ENCODE measurements at regions not wholly inside any gene's neighbourhood (a gene's known extent, or its start where the extent isn't known, plus 50 kb on each side); places are given as distances from the start of the nearest gene placed in this dataset.

GRCh38 chr1:163540727-163541126 is 219.0 kb downstream of the NUF2 start:
- Histone ChIP-seq H3K9ac (ENCODE audit: low read length) (no peak overlapping the region), H3K27me3 (ENCODE audit: control insufficient read depth in 1 of 2, insufficient read depth in 2 of 2, low read length in 2 of 2) (no peaks in the 10 kb centered on the region), H3K9me3 (ENCODE audit: low read length) (no peaks in the 10 kb centered on the region), H3K36me3 (ENCODE audit: insufficient read depth, low read length) (no peaks in the 10 kb centered on the region), H3K27ac (ENCODE audit: low read depth, low read length) (no peak overlapping the region), H3K4me1 (ENCODE audit: insufficient read depth, low read length) (peaks cover 19% of the 10 kb centered on the region), H3K4me3 (ENCODE audit: low read depth in 1 of 2, low read length in 2 of 2) (no peak overlapping the region)

GRCh38 chr1:163544441-163544840 is 222.7 kb downstream of the NUF2 start:
- H3K9ac ChIP-seq (ENCODE audit: low read length) = no peak overlapping the region
- no peaks in the 10 kb centered on the region for H3K27me3 ChIP-seq (ENCODE audit: control insufficient read depth in 1 of 2, insufficient read depth in 2 of 2, low read length in 2 of 2)
- no peak overlapping the region for H3K4me3 ChIP-seq (ENCODE audit: low read depth in 1 of 2, low read length in 2 of 2)
- H3K9me3 ChIP-seq (ENCODE audit: low read length) = no peaks in the 10 kb centered on the region
- H3K4me1 ChIP-seq (ENCODE audit: insufficient read depth, low read length) = no peaks in the 10 kb centered on the region
- no peaks in the 10 kb centered on the region for H3K36me3 ChIP-seq (ENCODE audit: insufficient read depth, low read length)
- no peak overlapping the region for H3K27ac ChIP-seq (ENCODE audit: low read depth, low read length)

- H3K36me3 ChIP-seq (ENCODE audit: insufficient read depth, low read length) = no peaks in the 10 kb centered on the region
- H3K27me3 ChIP-seq (ENCODE audit: control insufficient read depth in 1 of 2, insufficient read depth in 2 of 2, low read length in 2 of 2) = no peaks in the 10 kb centered on the region
- H3K9me3 ChIP-seq (ENCODE audit: low read length) = no peaks in the 10 kb centered on the region
- no peaks in the 10 kb centered on the region for H3K4me1 ChIP-seq (ENCODE audit: insufficient read depth, low read length)
- H3K4me3 ChIP-seq (ENCODE audit: low read depth in 1 of 2, low read length in 2 of 2) = no peak overlapping the region
- no peak overlapping the region for H3K9ac ChIP-seq (ENCODE audit: low read length)
- no peak overlapping the region for H3K27ac ChIP-seq (ENCODE audit: low read depth, low read length)
Measured at GRCh38 chr1:163558162-163558561, 236.4 kb downstream of the NUF2 start.

- H3K4me1 ChIP-seq (ENCODE audit: insufficient read depth, low read length) = no peaks in the 10 kb centered on the region
- no peaks in the 10 kb centered on the region for H3K36me3 ChIP-seq (ENCODE audit: insufficient read depth, low read length)
- H3K27ac ChIP-seq (ENCODE audit: low read depth, low read length) = no peak overlapping the region
- no peak overlapping the region for H3K9ac ChIP-seq (ENCODE audit: low read length)
- no peaks in the 10 kb centered on the region for H3K27me3 ChIP-seq (ENCODE audit: control insufficient read depth in 1 of 2, insufficient read depth in 2 of 2, low read length in 2 of 2)
- H3K4me3 ChIP-seq (ENCODE audit: low read depth in 1 of 2, low read length in 2 of 2) = no peak overlapping the region
- H3K9me3 ChIP-seq (ENCODE audit: low read length) = no peaks in the 10 kb centered on the region
Measured at GRCh38 chr1:163561580-163562295, 240.0 kb downstream of the NUF2 start.

DNA sequence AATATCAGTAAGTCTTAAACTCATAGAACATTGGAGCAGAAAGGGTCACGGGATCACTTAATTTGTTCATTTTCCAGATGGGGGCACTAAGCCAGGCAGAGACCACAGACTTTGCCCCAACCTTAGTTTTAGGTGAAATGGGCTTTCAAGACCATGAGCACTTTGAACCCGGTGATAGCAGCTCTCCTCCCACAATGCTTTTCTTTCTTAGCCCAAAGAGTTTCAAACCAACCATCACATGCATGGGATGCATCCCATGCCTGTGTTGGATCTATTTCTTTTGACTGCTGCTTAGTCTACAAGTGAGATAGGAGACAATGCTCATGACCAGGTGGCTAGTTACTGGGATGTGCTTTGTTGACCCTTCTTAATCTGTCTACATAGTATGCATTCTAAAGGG is 240.6 kb downstream of the NUF2 start:
- no peak overlapping the region for H3K9ac ChIP-seq (ENCODE audit: low read length)
- H3K27ac ChIP-seq (ENCODE audit: low read depth, low read length) = no peak overlapping the region
- no peaks in the 10 kb centered on the region for H3K9me3 ChIP-seq (ENCODE audit: low read length)
- no peaks in the 10 kb centered on the region for H3K36me3 ChIP-seq (ENCODE audit: insufficient read depth, low read length)
- no peaks in the 10 kb centered on the region for H3K27me3 ChIP-seq (ENCODE audit: control insufficient read depth in 1 of 2, insufficient read depth in 2 of 2, low read length in 2 of 2)
- H3K4me3 ChIP-seq (ENCODE audit: low read depth in 1 of 2, low read length in 2 of 2) = no peak overlapping the region
- H3K4me1 ChIP-seq (ENCODE audit: insufficient read depth, low read length) = no peaks in the 10 kb centered on the region

DNA sequence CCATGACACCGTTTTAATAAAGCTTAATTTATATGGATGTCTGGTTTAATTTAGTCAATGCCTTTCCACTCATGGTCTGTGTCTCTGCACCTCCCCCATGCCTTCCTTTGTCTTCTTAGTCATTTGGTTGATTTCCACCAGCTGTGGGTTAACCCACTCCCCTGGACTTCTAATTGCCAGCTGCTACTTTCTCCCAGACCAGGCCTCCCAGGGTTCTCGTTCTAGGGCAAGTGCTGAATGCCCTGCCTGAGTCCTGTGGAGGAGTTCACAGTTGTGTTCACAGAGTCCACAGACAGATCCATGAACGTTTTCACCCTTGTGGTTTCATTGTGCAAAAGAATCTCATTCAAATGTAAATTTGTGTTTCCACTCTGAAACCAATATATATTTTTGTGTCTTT is 243.4 kb downstream of the NUF2 start:
- Histone ChIP-seq H3K36me3 (ENCODE audit: insufficient read depth, low read length) (no peaks in the 10 kb centered on the region), H3K9me3 (ENCODE audit: low read length) (no peaks in the 10 kb centered on the region), H3K4me3 (ENCODE audit: low read depth in 1 of 2, low read length in 2 of 2) (no peak overlapping the region), H3K27ac (ENCODE audit: low read depth, low read length) (no peak overlapping the region), H3K9ac (ENCODE audit: low read length) (no peak overlapping the region), H3K4me1 (ENCODE audit: insufficient read depth, low read length) (no peaks in the 10 kb centered on the region), H3K27me3 (ENCODE audit: control insufficient read depth in 1 of 2, insufficient read depth in 2 of 2, low read length in 2 of 2) (no peaks in the 10 kb centered on the region)

DNA sequence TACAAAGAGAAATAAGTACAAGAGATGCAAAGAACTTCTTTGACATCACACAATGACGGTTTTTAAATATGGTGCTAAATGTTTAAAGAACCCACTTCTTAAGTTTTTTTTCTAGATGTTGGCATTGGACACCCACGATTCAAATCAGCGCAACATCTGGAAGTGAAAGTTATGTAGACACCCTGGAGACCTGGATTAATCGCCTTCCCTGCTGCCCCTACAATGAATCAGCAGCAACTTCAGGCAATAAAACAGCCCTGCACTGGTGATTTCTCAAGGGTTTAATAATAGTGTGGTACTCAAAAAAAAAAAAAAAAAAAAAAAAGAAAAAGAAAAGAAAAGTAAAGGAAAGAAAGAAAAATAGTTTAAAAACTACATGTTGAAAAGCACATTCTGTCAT is 248.3 kb downstream of the NUF2 start:
- Histone ChIP-seq H3K9ac (ENCODE audit: low read length) (no peak overlapping the region), H3K4me3 (ENCODE audit: low read depth in 1 of 2, low read length in 2 of 2) (no peak overlapping the region), H3K9me3 (ENCODE audit: low read length) (no peaks in the 10 kb centered on the region), H3K36me3 (ENCODE audit: insufficient read depth, low read length) (no peaks in the 10 kb centered on the region), H3K27ac (ENCODE audit: low read depth, low read length) (no peak overlapping the region), H3K27me3 (ENCODE audit: control insufficient read depth in 1 of 2, insufficient read depth in 2 of 2, low read length in 2 of 2) (no peaks in the 10 kb centered on the region), H3K4me1 (ENCODE audit: insufficient read depth, low read length) (no peaks in the 10 kb centered on the region)

DNA sequence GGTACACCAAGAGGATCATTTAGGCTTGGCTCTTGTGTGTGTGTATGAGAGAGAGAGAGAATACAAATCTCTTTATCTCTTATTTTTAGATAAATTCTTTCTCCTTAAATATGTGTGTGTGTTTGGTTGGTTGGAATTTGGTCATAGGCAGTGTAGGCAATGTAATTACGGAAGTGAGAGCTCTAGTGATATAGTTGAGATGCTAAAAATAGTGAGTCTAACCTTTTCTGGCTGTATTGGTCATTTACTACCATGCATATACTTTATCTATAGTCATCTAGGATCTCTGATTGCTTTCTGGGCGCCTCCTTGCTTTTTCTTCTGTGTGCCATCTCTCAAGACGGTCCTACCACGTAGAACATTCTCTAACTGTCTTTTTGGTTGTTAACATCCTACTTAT is 250.2 kb downstream of the NUF2 start:
- no peak overlapping the region for H3K27ac ChIP-seq (ENCODE audit: low read depth, low read length)
- H3K4me3 ChIP-seq (ENCODE audit: low read depth in 1 of 2, low read length in 2 of 2) = no peak overlapping the region
- no peaks in the 10 kb centered on the region for H3K27me3 ChIP-seq (ENCODE audit: control insufficient read depth in 1 of 2, insufficient read depth in 2 of 2, low read length in 2 of 2)
- H3K36me3 ChIP-seq (ENCODE audit: insufficient read depth, low read length) = no peaks in the 10 kb centered on the region
- no peaks in the 10 kb centered on the region for H3K9me3 ChIP-seq (ENCODE audit: low read length)
- no peaks in the 10 kb centered on the region for H3K4me1 ChIP-seq (ENCODE audit: insufficient read depth, low read length)
- H3K9ac ChIP-seq (ENCODE audit: low read length) = no peak overlapping the region

- Histone ChIP-seq H3K9ac (ENCODE audit: low read length) (no peak overlapping the region), H3K27me3 (ENCODE audit: control insufficient read depth in 1 of 2, insufficient read depth in 2 of 2, low read length in 2 of 2) (no peaks in the 10 kb centered on the region), H3K4me3 (ENCODE audit: low read depth in 1 of 2, low read length in 2 of 2) (no peak overlapping the region), H3K27ac (ENCODE audit: low read depth, low read length) (no peak overlapping the region), H3K4me1 (ENCODE audit: insufficient read depth, low read length) (no peaks in the 10 kb centered on the region), H3K9me3 (ENCODE audit: low read length) (no peaks in the 10 kb centered on the region), H3K36me3 (ENCODE audit: insufficient read depth, low read length) (no peaks in the 10 kb centered on the region)
Measured at GRCh38 chr1:163574119-163574518, 252.4 kb downstream of the NUF2 start.

- Histone ChIP-seq H3K9ac (ENCODE audit: low read length) (no peak overlapping the region), H3K9me3 (ENCODE audit: low read length) (no peaks in the 10 kb centered on the region), H3K4me1 (ENCODE audit: insufficient read depth, low read length) (no peaks in the 10 kb centered on the region), H3K4me3 (ENCODE audit: low read depth in 1 of 2, low read length in 2 of 2) (no peak overlapping the region), H3K27ac (ENCODE audit: low read depth, low read length) (no peak overlapping the region), H3K27me3 (ENCODE audit: control insufficient read depth in 1 of 2, insufficient read depth in 2 of 2, low read length in 2 of 2) (no peaks in the 10 kb centered on the region), H3K36me3 (ENCODE audit: insufficient read depth, low read length) (no peaks in the 10 kb centered on the region)
Measured at GRCh38 chr1:163580926-163581325, 259.2 kb downstream of the NUF2 start.

GRCh38 chr1:163583661-163584181 is 262.0 kb downstream of the NUF2 start:
- H3K36me3 ChIP-seq (ENCODE audit: insufficient read depth, low read length) = no peaks in the 10 kb centered on the region
- no peaks in the 10 kb centered on the region for H3K9me3 ChIP-seq (ENCODE audit: low read length)
- H3K9ac ChIP-seq (ENCODE audit: low read length) = no peak overlapping the region
- H3K27ac ChIP-seq (ENCODE audit: low read depth, low read length) = no peak overlapping the region
- H3K27me3 ChIP-seq (ENCODE audit: control insufficient read depth in 1 of 2, insufficient read depth in 2 of 2, low read length in 2 of 2) = no peaks in the 10 kb centered on the region
- no peak overlapping the region for H3K4me3 ChIP-seq (ENCODE audit: low read depth in 1 of 2, low read length in 2 of 2)
- no peaks in the 10 kb centered on the region for H3K4me1 ChIP-seq (ENCODE audit: insufficient read depth, low read length)

DNA sequence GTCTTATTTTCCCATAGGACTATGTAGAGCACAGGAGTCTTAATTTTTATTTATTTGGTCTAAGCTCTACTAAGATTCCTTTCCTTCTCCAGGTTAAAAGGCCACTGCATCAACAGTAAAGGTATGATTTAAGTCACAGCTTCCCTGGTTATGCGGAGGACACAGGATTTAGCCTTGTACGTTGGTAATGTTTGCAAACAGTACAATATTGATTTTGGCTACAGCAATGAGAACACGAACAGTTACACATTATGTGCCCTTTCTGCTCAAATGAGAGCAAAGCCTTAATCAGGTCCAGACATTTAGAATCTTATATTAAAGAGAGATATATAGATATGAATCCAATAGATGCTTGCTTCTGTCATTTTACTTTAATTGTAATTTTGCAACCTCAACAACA is 264.0 kb downstream of the NUF2 start:
- Histone ChIP-seq H3K9ac (ENCODE audit: low read length) (no peak overlapping the region), H3K4me1 (ENCODE audit: insufficient read depth, low read length) (no peaks in the 10 kb centered on the region), H3K27me3 (ENCODE audit: control insufficient read depth in 1 of 2, insufficient read depth in 2 of 2, low read length in 2 of 2) (no peaks in the 10 kb centered on the region), H3K4me3 (ENCODE audit: low read depth in 1 of 2, low read length in 2 of 2) (no peak overlapping the region), H3K9me3 (ENCODE audit: low read length) (no peaks in the 10 kb centered on the region), H3K27ac (ENCODE audit: low read depth, low read length) (no peak overlapping the region), H3K36me3 (ENCODE audit: insufficient read depth, low read length) (no peaks in the 10 kb centered on the region)

Measured in muscle layer of colon (tissue), 2 donors.